ENCODE measurements at regions not wholly inside any gene's neighbourhood (a gene's known extent, or its start where the extent isn't known, plus 50 kb on each side); places are given as distances from the start of the nearest gene placed in this dataset.
"Not testable (repeated sequence)": the region's sequence is repeated elsewhere in the genome, so short reads cannot be mapped to it uniquely, and the experiment has no call there.

DNA sequence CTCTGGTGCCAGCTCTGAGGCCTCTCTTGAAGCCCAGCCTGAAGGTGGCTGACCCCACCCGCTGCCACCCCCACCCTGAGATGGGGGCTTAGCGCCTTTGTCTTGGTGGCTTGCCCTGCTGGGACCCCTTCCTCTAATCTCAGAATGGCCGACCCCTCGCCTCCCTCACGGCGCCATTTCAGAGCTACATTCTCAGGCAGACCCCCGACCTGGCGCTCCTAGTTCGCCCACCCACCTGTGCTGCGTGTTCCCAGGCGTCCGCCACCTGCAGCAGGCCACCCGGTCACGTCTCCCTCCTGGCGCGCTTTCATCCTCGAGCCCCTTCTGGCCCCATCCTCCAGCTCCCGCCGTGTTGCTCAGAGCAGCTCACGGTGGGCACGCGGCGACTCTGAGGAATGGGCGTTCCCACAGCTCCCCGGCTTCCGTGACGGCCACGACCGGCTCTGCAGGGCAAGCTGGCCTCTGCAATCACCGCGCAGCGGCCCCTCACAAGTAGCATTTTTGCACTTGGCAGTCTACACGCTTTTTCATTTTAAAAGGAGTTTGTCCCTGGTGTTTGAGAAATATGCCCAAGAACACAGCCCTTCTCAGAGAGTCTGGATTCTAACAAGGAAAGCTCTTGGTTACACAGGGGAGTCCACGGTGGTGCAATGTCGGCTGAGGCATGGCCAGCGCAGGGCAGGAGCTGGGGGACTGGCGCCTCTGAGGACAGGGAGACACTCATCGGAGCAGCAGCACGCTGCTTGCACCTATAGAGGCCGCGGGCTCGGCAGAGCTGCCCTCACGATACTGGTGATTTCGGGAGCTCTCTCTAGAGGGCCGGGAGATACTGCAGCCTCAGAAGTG is 105.7 kb upstream of the C14orf180 start:
- no peak overlapping the region for H3K4me3 ChIP-seq (ENCODE audit: low read length)
- no peak for DNase-seq (ENCODE audit: low read depth)
- H3K9ac ChIP-seq (ENCODE audit: low read length), result no peak overlapping the region
- no peaks in the 10 kb centered on the region for H3K9me3 ChIP-seq (ENCODE audit: control insufficient read depth, low read length)
- H3K27me3 ChIP-seq (replicated peaks; ENCODE audit: control insufficient read depth, insufficient read depth, low read length), result peaks cover 5% of the 10 kb centered on the region
- no peaks in the 10 kb centered on the region for H3K36me3 ChIP-seq (ENCODE audit: control insufficient read depth, insufficient read depth, low read length, severe bottlenecking)
- H3K4me1 ChIP-seq (ENCODE audit: control insufficient read depth, insufficient read depth, low read length), result no peaks in the 10 kb centered on the region

- H3K9ac ChIP-seq (ENCODE audit: low read length), result no peak overlapping the region
- no peaks in the 10 kb centered on the region for H3K9me3 ChIP-seq (ENCODE audit: control insufficient read depth, low read length)
- no peak overlapping the region for H3K4me3 ChIP-seq (ENCODE audit: low read length)
- no peak for DNase-seq (ENCODE audit: low read depth)
- peaks cover 5% of the 10 kb centered on the region for H3K27me3 ChIP-seq (replicated peaks; ENCODE audit: control insufficient read depth, insufficient read depth, low read length)
- no peaks in the 10 kb centered on the region for H3K36me3 ChIP-seq (ENCODE audit: control insufficient read depth, insufficient read depth, low read length, severe bottlenecking)
- H3K4me1 ChIP-seq (ENCODE audit: control insufficient read depth, insufficient read depth, low read length), result no peaks in the 10 kb centered on the region
Observed at GRCh38 chr14:104474495-104475213, 104.9 kb upstream of the C14orf180 start.

DNA sequence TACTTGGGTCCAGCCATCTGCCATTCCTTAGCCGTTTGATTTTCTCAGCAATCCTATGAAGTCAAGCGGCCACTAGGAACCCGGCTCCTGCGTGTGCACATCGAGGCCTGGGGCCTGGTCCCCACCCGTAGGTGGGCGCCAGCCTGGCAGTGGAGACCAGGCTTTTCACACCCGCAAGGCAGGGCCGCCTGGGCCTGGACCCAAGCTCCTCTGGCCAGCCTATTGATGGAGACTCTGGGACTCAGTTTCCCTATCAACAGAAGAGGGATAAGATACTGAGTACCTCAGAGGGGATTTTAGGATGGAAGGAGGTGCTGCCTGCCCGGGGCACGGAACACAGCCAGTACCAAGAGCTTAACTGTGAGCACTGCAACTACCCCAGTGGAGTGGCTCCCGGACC is 104.3 kb upstream of the C14orf180 start:
- no peak overlapping the region for H3K9ac ChIP-seq (ENCODE audit: low read length)
- no peak overlapping the region for H3K4me3 ChIP-seq (ENCODE audit: low read length)
- DNase-seq (ENCODE audit: low read depth), result no peak
- no peaks in the 10 kb centered on the region for H3K36me3 ChIP-seq (ENCODE audit: control insufficient read depth, insufficient read depth, low read length, severe bottlenecking)
- no peaks in the 10 kb centered on the region for H3K9me3 ChIP-seq (ENCODE audit: control insufficient read depth, low read length)
- peaks cover 5% of the 10 kb centered on the region for H3K27me3 ChIP-seq (replicated peaks; ENCODE audit: control insufficient read depth, insufficient read depth, low read length)
- H3K4me1 ChIP-seq (ENCODE audit: control insufficient read depth, insufficient read depth, low read length), result no peaks in the 10 kb centered on the region

GRCh38 chr14:104475802-104476201 is 103.8 kb upstream of the C14orf180 start:
- peaks cover 5% of the 10 kb centered on the region for H3K27me3 ChIP-seq (replicated peaks; ENCODE audit: control insufficient read depth, insufficient read depth, low read length)

DNA sequence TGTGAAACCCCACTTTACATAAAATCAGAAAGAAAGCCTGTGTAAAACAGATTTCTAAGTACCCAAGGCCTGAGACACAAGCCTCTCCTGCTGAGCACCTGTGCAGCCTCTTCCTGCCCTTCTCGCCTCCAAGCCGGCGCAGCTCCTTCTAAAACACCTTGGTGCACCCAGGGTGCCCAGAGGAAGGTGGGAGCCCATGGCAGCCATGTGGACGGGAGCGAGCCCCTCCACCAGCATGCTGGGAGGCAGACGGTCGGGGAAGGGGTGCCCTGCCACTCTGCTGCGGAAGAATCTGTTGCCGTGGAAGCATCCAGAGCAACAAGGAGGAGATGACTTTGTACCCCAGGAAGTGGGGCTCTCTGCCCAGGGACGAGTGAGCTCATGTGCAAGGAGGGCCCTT is 103.1 kb upstream of the C14orf180 start:
- Histone ChIP-seq H3K4me3 (ENCODE audit: low read length) (no peak overlapping the region), H3K4me1 (ENCODE audit: control insufficient read depth, insufficient read depth, low read length) (no peaks in the 10 kb centered on the region), H3K9me3 (ENCODE audit: control insufficient read depth, low read length) (no peaks in the 10 kb centered on the region), H3K27me3 (replicated peaks; ENCODE audit: control insufficient read depth, insufficient read depth, low read length) (peaks cover 5% of the 10 kb centered on the region), H3K9ac (ENCODE audit: low read length) (no peak overlapping the region), H3K36me3 (ENCODE audit: control insufficient read depth, insufficient read depth, low read length, severe bottlenecking) (no peaks in the 10 kb centered on the region)
- DNase-seq (ENCODE audit: low read depth), result no peak

More at GRCh38 chr14:104475802-104476201, 103.8 kb upstream of the C14orf180 start:
- Histone ChIP-seq H3K4me1 (ENCODE audit: control insufficient read depth, insufficient read depth, low read length) (no peaks in the 10 kb centered on the region), H3K9ac (ENCODE audit: low read length) (no peak overlapping the region), H3K9me3 (ENCODE audit: control insufficient read depth, low read length) (no peaks in the 10 kb centered on the region), H3K36me3 (ENCODE audit: control insufficient read depth, insufficient read depth, low read length, severe bottlenecking) (no peaks in the 10 kb centered on the region), H3K4me3 (ENCODE audit: low read length) (no peak overlapping the region)
- DNase-seq (ENCODE audit: low read depth), result no peak

DNA sequence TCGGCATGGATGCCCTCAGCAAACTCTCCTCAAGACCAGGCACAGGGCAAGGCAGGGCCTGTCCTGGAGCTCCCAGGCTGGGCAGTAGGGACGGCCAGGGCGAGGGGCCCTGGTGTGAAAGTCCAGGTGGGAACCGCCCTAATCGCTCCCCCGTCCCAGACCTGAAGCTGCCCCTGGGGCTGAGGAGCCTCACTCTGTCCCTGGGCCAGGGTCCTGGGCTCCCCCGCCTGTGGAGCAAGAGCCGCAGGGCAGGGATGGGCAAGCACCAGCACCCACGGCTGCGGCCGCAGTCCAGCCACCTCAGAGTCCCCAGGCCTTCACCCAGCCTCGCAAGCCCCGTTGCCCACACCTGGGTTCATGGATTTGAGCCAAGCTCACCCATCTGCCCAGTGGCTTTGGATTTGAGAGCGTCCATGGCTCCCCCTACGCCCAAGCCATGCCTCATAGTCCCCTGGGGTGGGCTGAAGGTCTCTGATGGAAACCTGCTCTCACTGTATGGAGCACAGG is 102.4 kb upstream of the C14orf180 start:
- peaks cover 5% of the 10 kb centered on the region for H3K27me3 ChIP-seq (replicated peaks; ENCODE audit: control insufficient read depth, insufficient read depth, low read length)
- no peaks in the 10 kb centered on the region for H3K36me3 ChIP-seq (ENCODE audit: control insufficient read depth, insufficient read depth, low read length, severe bottlenecking)
- H3K9ac ChIP-seq (ENCODE audit: low read length), result no peak overlapping the region
- no peaks in the 10 kb centered on the region for H3K9me3 ChIP-seq (ENCODE audit: control insufficient read depth, low read length)
- H3K4me3 ChIP-seq (ENCODE audit: low read length), result no peak overlapping the region
- DNase-seq (ENCODE audit: low read depth), result no peak
- no peaks in the 10 kb centered on the region for H3K4me1 ChIP-seq (ENCODE audit: control insufficient read depth, insufficient read depth, low read length)

DNA sequence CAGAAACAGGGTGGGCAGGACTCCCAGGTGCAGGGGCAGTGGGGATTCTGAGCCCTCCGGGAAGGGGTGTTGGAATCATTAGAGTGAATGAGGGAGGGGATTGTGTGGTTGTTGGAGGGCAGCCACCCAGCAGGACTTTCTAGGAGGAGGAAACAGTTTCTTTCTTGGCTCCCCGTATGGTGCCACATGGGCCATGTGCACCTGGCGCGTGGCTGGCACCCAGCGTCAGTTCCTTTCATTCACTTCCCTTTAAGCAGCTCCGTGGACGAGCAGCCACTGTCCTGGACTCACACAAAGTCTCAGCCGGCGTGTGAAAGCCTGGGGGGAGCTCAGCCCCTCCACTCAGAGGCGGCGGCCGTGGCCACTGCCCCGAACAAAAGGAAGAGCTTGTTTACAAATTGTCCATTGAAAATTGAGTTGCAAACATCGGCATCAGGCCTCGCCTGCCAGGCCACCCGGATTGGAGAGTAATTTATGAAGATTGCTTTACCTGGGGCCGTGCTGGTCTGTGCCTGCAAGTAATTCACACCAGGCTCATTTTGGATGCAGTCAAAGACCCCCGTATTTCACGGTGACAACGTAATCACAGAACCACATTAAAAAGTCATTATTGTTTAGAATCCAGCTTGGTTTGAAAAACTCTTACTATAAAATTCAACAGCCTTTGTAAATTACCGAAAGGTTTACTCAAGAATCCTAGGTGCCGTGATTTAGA is 101.7 kb upstream of the C14orf180 start:
- no peaks in the 10 kb centered on the region for H3K4me1 ChIP-seq (ENCODE audit: control insufficient read depth, insufficient read depth, low read length)
- no peak overlapping the region for H3K9ac ChIP-seq (ENCODE audit: low read length)
- no peaks in the 10 kb centered on the region for H3K36me3 ChIP-seq (ENCODE audit: control insufficient read depth, insufficient read depth, low read length, severe bottlenecking)
- H3K27me3 ChIP-seq (replicated peaks; ENCODE audit: control insufficient read depth, insufficient read depth, low read length), result peaks cover 5% of the 10 kb centered on the region
- no peaks in the 10 kb centered on the region for H3K9me3 ChIP-seq (ENCODE audit: control insufficient read depth, low read length)
- no peak overlapping the region for H3K4me3 ChIP-seq (ENCODE audit: low read length)
- no peak for DNase-seq (ENCODE audit: low read depth)

DNA sequence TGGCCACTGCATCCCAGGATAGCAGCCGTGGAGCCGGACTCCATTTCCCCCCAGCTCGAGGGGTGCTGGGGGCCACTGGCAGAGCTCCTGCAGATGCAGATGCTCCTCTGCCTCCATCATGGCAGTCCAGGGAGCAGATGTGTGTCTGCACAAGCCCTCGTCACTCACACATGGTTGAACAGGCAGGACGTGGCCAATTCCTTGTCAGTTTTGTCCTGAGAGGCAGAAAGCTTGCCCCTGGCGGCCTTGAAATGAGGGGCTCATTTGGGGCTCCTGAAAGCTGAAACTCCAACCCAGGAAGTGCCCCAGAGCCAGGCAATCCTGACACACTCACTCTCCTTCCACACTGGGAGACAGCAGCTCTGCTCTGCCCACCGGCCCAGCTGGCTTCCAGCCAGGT is 100.9 kb upstream of the C14orf180 start:
- no peak for DNase-seq (ENCODE audit: low read depth)
- Histone ChIP-seq H3K9me3 (ENCODE audit: control insufficient read depth, low read length) (peaks cover 1% of the 10 kb centered on the region), H3K4me1 (ENCODE audit: control insufficient read depth, insufficient read depth, low read length) (no peaks in the 10 kb centered on the region), H3K9ac (ENCODE audit: low read length) (no peak overlapping the region), H3K36me3 (ENCODE audit: control insufficient read depth, insufficient read depth, low read length, severe bottlenecking) (no peaks in the 10 kb centered on the region), H3K4me3 (ENCODE audit: low read length) (no peak overlapping the region), H3K27me3 (replicated peaks; ENCODE audit: control insufficient read depth, insufficient read depth, low read length) (peaks cover 5% of the 10 kb centered on the region)

DNA sequence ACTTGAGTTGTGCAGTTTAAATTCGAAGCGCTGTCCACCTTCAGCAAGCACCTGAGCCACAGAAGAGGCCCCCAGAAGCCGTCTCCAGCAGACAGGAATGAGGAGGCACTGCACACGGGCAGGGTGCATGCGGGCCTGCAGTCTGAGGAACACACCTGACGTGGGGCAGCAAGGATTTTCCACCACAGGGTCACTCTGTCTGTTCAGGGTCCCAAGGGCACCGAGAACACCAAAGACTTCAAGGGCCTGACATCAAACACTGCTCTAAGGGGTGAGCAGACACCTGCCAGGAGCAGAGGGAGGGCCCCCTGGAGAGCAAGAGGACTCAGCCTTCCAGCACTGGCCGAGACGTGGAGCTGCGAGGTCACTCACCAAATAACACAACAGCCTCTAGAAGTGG is 99.7 kb upstream of the C14orf180 start:
- H3K9me3 ChIP-seq (ENCODE audit: control insufficient read depth, low read length), result peaks cover 6% of the 10 kb centered on the region
- no peaks in the 10 kb centered on the region for H3K36me3 ChIP-seq (ENCODE audit: control insufficient read depth, insufficient read depth, low read length, severe bottlenecking)
- H3K4me3 ChIP-seq (ENCODE audit: low read length), result no peak overlapping the region
- H3K9ac ChIP-seq (ENCODE audit: low read length), result no peak overlapping the region
- H3K4me1 ChIP-seq (ENCODE audit: control insufficient read depth, insufficient read depth, low read length), result no peaks in the 10 kb centered on the region
- DNase-seq (ENCODE audit: low read depth), result no peak
- peaks cover 5% of the 10 kb centered on the region for H3K27me3 ChIP-seq (replicated peaks; ENCODE audit: control insufficient read depth, insufficient read depth, low read length)

GRCh38 chr14:104481323-104481722 is 98.2 kb upstream of the C14orf180 start:
- Histone ChIP-seq H3K4me1 (ENCODE audit: control insufficient read depth, insufficient read depth, low read length) (no peaks in the 10 kb centered on the region), H3K36me3 (ENCODE audit: control insufficient read depth, insufficient read depth, low read length, severe bottlenecking) (no peaks in the 10 kb centered on the region), H3K4me3 (ENCODE audit: low read length) (no peak overlapping the region), H3K9ac (ENCODE audit: low read length) (no peak overlapping the region), H3K27me3 (replicated peaks; ENCODE audit: control insufficient read depth, insufficient read depth, low read length) (peaks cover 5% of the 10 kb centered on the region), H3K9me3 (ENCODE audit: control insufficient read depth, low read length) (peaks cover 6% of the 10 kb centered on the region)
- no peak for DNase-seq (ENCODE audit: low read depth)

DNA sequence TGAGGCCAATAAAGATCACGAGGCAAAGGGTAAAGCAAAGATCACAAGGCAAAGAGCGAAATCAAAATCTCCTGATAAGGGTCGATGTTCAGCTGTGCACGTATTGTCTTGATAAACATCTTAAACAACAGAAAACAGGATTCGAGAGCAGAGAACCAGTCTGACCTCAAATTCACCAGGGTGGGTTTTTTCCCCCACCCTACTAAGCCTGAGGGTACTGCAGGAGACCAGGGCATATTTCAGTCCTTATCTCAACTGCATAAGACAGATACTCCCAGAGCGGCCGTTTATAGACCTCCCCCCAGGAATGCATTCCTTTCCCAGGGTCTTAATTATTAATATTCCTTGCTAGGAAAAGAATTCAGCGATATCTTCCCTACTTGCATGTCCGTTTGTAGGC is 97.5 kb upstream of the C14orf180 start:
- not testable (repeated sequence) for H3K36me3 ChIP-seq (ENCODE audit: control insufficient read depth, insufficient read depth, low read length, severe bottlenecking); H3K9ac ChIP-seq (ENCODE audit: low read length); H3K4me3 ChIP-seq (ENCODE audit: low read length); H3K9me3 ChIP-seq (ENCODE audit: control insufficient read depth, low read length); H3K4me1 ChIP-seq (ENCODE audit: control insufficient read depth, insufficient read depth, low read length); H3K27me3 ChIP-seq (replicated peaks; ENCODE audit: control insufficient read depth, insufficient read depth, low read length); DNase-seq (ENCODE audit: low read depth)
